ENCODE measurements at regions not wholly inside any gene's neighbourhood (a gene's known extent, or its start where the extent isn't known, plus 50 kb on each side); places are given as distances from the start of the nearest gene placed in this dataset.

DNA sequence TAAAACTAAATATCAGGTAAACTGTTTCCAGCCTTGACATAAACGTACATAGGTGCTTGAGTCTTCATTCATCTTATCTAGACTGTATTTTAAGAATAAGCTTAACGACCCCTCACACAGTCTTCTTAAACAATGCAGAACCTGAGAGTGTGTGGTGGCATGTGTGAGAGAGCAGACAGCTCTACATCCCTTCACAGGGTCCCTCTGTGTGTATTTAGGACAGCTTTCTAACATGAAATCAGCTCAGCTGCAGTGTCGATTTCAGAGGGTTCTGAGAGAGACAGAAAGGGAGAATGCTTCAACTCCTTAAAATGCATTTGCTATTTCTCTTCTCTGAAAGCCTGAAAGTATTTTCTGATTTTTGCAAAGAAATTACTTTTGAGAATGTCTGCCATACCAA, 185.2 kb downstream of the GRB14 start:
- no peak for TF ChIP-seq EZH2phosphoT487 (IDR thresholded peaks at IDR 0.05; ENCODE audit: insufficient read depth, low read depth)
- no peak for TF ChIP-seq EZH2 (IDR thresholded peaks at IDR 0.05; ENCODE audit: insufficient read depth, poor library complexity, severe bottlenecking)
